NK-92 treated with Interleukin-12 subunit alpha and Interleukin-12 subunit beta, amount 100 ng/mL, for 24 hours (cell line): ENCODE measurements at regions not wholly inside any gene's neighbourhood (a gene's known extent, or its start where the extent isn't known, plus 50 kb on each side); places are given as distances from the start of the nearest gene placed in this dataset.

Experiments
- DNase-seq: peaks from one replicate; lab custom pipeline; 2025; lab: John Stamatoyannopoulos, UW

- DNase-seq = no peak
Measured at GRCh38 chr7:42373285-42373684, 136.3 kb upstream of the GLI3 start.

GRCh38 chr7:42372479-42372878 lies 135.5 kb upstream of the GLI3 start:
- no peak for DNase-seq

DNA sequence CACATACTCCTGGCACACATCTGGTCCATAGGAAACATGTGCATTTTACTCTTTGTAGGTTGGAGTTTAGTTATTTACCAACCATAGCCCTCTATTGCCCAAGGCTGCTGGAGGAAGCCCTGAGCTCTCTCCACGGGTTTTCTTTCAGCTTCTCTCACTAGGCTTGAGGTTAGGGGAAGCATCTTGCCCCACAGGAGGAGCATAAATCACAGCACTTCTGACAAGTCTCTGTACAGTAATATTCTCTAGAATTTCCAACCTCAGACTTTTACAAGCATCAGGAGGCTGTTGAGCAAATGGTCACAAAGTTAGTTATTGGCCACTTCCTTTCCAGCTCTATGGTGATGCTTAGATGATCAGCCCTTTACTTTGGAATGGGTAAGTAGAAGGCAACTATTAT lies 122.9 kb upstream of the GLI3 start:
- DNase-seq = no peak

DNA sequence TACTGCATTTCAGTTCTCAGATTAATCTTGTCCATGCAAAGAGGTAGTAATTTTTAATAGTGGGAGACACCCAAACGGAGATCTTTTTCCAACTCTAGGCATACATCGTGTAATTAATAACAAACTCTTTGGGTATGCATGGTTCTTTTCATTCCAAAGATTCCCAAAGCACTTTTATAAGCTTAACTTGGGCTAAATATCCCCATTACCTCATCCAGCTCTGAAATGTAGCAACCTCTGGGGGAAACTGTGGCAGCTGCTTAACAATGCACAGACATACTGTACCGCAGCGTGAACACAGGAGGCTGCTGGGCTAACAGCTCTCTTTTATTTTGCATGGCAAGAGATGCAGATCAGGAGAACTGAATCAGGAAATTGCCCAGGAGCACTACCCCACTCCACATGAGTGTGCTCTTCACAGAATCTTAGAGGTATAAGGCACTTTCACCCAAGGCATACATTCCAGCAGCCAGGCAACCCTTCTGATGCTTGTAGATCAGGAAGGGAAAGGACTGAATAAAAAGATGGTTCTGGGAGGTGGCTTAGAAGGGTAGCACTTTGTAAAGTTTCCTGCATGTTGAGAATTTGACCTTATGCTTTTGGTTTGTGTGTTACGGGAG lies 114.4 kb upstream of the GLI3 start:
- DNase-seq = no peak

DNA sequence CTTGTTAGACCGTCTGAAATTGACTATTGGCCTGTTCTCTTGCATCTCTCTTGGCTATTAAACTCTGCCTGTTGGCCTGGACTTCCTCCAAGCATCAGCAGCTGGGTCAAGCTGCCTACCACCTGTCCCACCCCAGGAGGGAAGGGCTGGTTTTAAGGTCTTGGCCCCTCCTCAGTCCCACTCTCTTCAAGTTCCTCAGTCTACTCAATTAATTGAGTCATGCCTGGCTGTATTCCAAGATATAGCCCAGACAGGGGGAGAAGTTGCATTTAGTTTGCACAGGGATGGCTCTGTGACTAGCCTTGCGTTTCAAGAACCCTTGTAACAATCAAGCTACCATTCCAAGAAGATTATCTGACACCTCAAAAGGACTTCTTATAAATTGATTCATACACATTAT lies 113.8 kb upstream of the GLI3 start:
- no peak for DNase-seq

DNA sequence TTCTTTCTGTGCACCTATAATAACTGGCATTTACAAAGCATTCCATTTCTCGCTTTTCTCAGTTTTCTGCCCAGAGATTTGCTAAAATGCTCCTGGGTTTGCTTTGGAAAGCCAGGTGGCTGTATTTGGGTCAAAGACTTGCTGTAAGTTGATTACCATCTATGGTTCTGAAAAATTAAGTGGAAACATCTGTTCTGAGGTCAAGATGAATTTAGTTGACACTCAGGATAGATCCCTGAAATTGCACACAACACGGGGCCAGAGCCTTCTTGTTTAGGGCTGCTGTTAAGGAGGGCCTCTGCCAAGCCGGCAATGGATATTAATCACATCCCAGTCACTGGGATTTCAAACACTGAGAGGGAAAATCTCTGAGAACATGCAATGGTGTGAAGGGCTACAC lies 111.6 kb upstream of the GLI3 start:
- no peak for DNase-seq

GRCh38 chr7:42348071-42348470 lies 111.1 kb upstream of the GLI3 start:
- no peak for DNase-seq

- no peak for DNase-seq
Measured at GRCh38 chr7:42347616-42348015, 110.6 kb upstream of the GLI3 start.

GRCh38 chr7:42345478-42346299 lies 108.7 kb upstream of the GLI3 start:
- DNase-seq = no peak

GRCh38 chr7:42344198-42344755 lies 107.3 kb upstream of the GLI3 start:
- DNase-seq = no peak

- no peak for DNase-seq
Measured at GRCh38 chr7:42342381-42342780, 105.4 kb upstream of the GLI3 start.

GRCh38 chr7:42340436-42340835 lies 103.4 kb upstream of the GLI3 start:
- no peak for DNase-seq

- DNase-seq = no peak
Measured at GRCh38 chr7:42338916-42339540, 102.0 kb upstream of the GLI3 start.

DNA sequence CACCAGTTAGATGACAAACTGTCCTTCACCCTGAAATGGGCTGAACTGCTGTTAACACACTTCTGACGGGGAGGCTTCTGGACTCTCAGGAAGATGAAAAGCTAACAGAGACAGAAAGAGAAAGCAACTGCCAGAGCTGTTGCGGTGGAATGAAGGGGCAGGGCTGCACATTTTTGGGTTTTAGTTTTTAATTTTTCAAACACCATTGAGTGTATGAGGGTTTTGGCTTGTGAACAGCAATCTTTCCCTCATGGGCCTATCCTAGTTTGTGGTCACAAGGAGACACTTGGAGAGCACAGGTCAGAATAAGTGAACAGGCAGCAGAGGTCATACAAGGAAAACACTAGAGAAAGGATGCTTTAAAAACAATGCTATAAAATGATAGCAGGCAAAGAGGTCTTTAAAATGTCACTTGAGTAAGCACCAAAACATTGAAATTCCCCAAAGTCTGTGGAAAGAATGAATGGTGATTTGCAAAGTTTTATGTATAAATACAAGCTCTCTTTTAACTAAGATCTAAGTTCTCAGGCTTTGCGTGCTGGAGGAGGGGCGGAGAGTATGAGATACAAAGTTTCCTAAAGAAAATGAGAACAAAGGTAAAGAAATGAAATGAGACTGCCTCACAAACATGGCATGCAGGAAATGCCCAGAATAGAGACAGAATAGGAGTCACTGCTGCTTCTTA lies 101.4 kb upstream of the GLI3 start:
- no peak for DNase-seq

GRCh38 chr7:42337225-42337905 lies 100.4 kb upstream of the GLI3 start:
- no peak for DNase-seq

- no peak for DNase-seq
Measured at GRCh38 chr7:42332605-42333222, 95.7 kb upstream of the GLI3 start.

DNA sequence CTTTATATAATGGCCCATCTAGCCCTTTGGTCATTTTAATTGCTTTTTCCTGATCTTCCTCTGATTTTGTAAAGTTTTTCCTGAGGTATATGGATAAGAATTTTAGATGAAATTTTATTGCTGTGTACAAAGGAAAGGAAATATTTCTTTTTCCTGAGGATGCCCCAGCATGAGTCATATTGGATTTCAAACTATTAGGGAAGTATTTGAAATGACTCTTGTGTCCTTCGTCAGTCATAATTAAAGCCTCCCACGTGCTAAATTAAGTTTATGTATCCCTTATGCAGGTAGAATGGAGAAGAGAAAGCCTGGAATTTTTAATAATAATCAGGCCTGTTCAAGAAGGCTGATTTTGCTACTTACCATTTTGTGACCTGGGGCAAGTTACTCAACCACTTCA lies 82.6 kb upstream of the GLI3 start:
- DNase-seq = no peak

- DNase-seq = no peak
Measured at GRCh38 chr7:42315631-42316030, 78.6 kb upstream of the GLI3 start.

GRCh38 chr7:42315103-42315502 lies 78.1 kb upstream of the GLI3 start:
- no peak for DNase-seq

GRCh38 chr7:42314696-42315095 lies 77.7 kb upstream of the GLI3 start:
- DNase-seq = no peak

DNA sequence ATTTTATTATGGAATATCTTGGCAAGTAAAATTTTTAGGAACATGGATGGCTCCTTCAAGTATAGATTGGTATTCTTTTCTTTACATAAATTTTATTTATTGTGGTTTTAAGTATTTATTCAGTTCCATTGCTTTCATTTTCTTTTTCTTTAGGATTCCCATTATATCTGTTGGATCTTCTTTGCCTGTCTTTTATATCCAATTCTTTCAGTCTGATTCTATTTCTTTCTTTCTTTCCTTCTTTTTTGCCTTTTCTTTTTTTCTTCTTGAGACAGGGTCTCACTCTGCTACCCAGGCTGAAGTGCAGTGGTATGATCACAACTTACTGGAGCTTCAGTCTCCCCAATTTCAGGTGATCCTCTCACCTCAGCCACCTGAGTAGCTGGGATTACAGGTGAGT lies 74.2 kb upstream of the GLI3 start:
- DNase-seq = no peak
